ENCODE measurements at regions not wholly inside any gene's neighbourhood (a gene's known extent, or its start where the extent isn't known, plus 50 kb on each side); places are given as distances from the start of the nearest gene placed in this dataset.

DNA sequence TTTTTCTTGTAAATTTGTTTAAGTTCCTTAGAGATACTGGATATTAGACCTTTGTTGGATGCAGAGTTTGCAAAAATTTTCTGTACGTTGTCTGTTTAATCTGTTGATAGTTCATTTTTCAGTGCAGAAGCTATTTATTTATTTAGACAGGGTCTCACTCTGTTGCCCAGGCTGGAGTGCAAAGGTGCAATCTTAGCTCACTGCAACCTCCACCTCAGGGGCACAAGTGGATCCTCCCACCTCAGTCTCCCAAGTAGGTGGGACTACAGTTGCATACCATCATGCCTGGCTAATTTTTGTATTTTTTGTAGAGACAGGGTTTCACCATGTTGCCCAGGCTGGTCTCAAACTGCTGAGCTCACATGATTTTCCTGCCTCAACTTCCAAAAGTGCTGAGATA is 568.2 kb upstream of the REG3G start:
- Histone ChIP-seq H3K9me3 (ENCODE audit: low read depth, low read length, poor library complexity, severe bottlenecking) (no peaks in the 10 kb centered on the region), H3K27ac (ENCODE audit: low read depth, low read length, poor library complexity, severe bottlenecking) (no peak overlapping the region), H3K4me1 (ENCODE audit: insufficient read depth, low read length, poor library complexity, severe bottlenecking) (no peaks in the 10 kb centered on the region), H3K36me3 (ENCODE audit: insufficient read depth, low read length, poor library complexity, severe bottlenecking) (no peaks in the 10 kb centered on the region), H3K27me3 (replicated peaks; ENCODE audit: insufficient read depth, low read depth, low read length, poor library complexity) (no peaks in the 10 kb centered on the region), H3K4me3 (ENCODE audit: low read depth, low read length, poor library complexity, severe bottlenecking) (no peak overlapping the region)
- ChIA-PET CTCF (no interaction called here), POLR2A (ENCODE audit: low non-redundant PET) (interaction anchor here (0.6 kb wide), 1 partner anchor 255 kb away, joined by 3 read pairs; no protein-coding TSS in a partner anchor)
- DNase-seq (ENCODE audit: low spot score): no peak
- no TSS peak for BruUV-seq (replicated peaks)
- TF ChIP-seq, protein P1, sequence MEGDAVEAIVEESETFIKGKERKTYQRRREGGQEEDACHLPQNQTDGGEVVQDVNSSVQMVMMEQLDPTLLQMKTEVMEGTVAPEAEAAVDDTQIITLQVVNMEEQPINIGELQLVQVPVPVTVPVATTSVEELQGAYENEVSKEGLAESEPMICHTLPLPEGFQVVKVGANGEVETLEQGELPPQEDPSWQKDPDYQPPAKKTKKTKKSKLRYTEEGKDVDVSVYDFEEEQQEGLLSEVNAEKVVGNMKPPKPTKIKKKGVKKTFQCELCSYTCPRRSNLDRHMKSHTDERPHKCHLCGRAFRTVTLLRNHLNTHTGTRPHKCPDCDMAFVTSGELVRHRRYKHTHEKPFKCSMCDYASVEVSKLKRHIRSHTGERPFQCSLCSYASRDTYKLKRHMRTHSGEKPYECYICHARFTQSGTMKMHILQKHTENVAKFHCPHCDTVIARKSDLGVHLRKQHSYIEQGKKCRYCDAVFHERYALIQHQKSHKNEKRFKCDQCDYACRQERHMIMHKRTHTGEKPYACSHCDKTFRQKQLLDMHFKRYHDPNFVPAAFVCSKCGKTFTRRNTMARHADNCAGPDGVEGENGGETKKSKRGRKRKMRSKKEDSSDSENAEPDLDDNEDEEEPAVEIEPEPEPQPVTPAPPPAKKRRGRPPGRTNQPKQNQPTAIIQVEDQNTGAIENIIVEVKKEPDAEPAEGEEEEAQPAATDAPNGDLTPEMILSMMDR (conservative IDR thresholded peaks at IDR 0.05; ENCODE audit: low read depth, low read length): no peak
- no peak for TF ChIP-seq EZH2 (IDR thresholded peaks at IDR 0.05; ENCODE audit: borderline replicate concordance, low read depth, low read length, poor library complexity, severe bottlenecking)
- intact Hi-C loops (cut with micrococcal nuclease; ENCODE audit: unreplicated experiment): no loop called here

DNA sequence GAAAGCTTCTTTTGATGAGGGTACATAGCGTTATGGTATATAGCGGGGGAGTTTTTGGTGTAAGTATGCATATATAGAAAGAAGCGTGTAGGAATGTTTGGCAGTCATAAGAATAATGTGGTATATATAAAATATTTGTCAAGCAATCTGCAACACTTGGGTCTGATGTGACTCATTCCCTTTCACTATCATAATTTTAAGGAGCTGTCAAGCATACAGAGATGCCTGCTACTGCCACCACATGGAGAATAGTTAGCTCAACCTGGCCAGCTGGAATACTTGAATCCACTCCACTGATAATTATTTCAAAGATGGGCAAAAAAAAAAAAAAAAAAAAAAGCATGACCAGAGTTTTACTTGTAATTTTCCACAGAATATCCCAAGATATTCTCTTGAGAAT is 559.8 kb upstream of the REG3G start:
- CTCF ChIA-PET: no interaction called here

DNA sequence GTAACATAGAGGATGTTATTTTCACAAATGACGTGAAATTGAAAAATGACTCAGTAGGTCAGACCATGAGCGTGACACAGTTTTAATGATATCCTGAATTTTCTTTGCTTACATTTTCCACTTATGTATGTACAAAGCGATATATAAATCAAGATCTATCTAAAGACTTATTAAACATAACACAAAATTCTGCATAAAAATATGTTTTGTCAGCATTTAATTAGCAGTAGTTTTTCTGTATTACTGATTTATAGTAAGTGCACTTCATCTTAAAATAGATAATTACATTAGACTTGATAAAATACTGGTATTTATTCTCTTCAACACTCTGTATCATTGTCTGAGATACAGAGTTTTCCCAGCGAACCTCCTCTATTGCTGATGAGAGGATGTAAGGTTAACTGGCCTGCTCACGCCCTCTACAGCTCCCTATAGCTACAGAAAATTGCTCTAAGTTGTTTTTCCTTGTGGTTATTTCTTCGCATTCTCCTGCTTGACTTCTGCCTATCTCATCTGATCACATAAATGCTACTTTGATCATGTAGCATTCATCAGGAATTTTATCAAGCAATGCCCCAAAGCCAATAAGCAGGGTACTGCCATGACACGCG is 548.8 kb upstream of the REG3G start:
- no peaks in the 10 kb centered on the region for H3K9me3 ChIP-seq (ENCODE audit: low read depth, low read length, poor library complexity, severe bottlenecking)
- no peaks in the 10 kb centered on the region for H3K36me3 ChIP-seq (ENCODE audit: insufficient read depth, low read length, poor library complexity, severe bottlenecking)
- no TSS peak for BruUV-seq (replicated peaks)
- no peak for DNase-seq (ENCODE audit: low spot score)
- ChIA-PET CTCF (no interaction called here), POLR2A (ENCODE audit: low non-redundant PET) (no interaction called here)
- H3K27ac ChIP-seq (ENCODE audit: low read depth, low read length, poor library complexity, severe bottlenecking): no peak overlapping the region
- H3K27me3 ChIP-seq (replicated peaks; ENCODE audit: insufficient read depth, low read depth, low read length, poor library complexity): no peaks in the 10 kb centered on the region
- TF ChIP-seq, protein P1 (conservative IDR thresholded peaks at IDR 0.05; ENCODE audit: low read depth, low read length): no peak
- TF ChIP-seq EZH2 (IDR thresholded peaks at IDR 0.05; ENCODE audit: borderline replicate concordance, low read depth, low read length, poor library complexity, severe bottlenecking): no peak
- no peak overlapping the region for H3K4me3 ChIP-seq (ENCODE audit: low read depth, low read length, poor library complexity, severe bottlenecking)
- intact Hi-C loops (cut with micrococcal nuclease; ENCODE audit: unreplicated experiment): no loop called here
- no peaks in the 10 kb centered on the region for H3K4me1 ChIP-seq (ENCODE audit: insufficient read depth, low read length, poor library complexity, severe bottlenecking)

More for the DNA sequence above, 559.8 kb upstream of the REG3G start:
- Histone ChIP-seq H3K27ac (ENCODE audit: low read depth, low read length, poor library complexity, severe bottlenecking) (no peak overlapping the region), H3K9me3 (ENCODE audit: low read depth, low read length, poor library complexity, severe bottlenecking) (no peaks in the 10 kb centered on the region), H3K4me1 (ENCODE audit: insufficient read depth, low read length, poor library complexity, severe bottlenecking) (no peaks in the 10 kb centered on the region), H3K36me3 (ENCODE audit: insufficient read depth, low read length, poor library complexity, severe bottlenecking) (no peaks in the 10 kb centered on the region), H3K4me3 (ENCODE audit: low read depth, low read length, poor library complexity, severe bottlenecking) (no peak overlapping the region), H3K27me3 (replicated peaks; ENCODE audit: insufficient read depth, low read depth, low read length, poor library complexity) (no peaks in the 10 kb centered on the region)
- intact Hi-C loops (cut with micrococcal nuclease; ENCODE audit: unreplicated experiment): no loop called here
- BruUV-seq (replicated peaks): no TSS peak
- DNase-seq (ENCODE audit: low spot score): peak; percentile 61
- POLR2A ChIA-PET (ENCODE audit: low non-redundant PET): no interaction called here
- no peak for TF ChIP-seq EZH2 (IDR thresholded peaks at IDR 0.05; ENCODE audit: borderline replicate concordance, low read depth, low read length, poor library complexity, severe bottlenecking)
- TF ChIP-seq, protein P1 (conservative IDR thresholded peaks at IDR 0.05; ENCODE audit: low read depth, low read length): peak; percentile 34; the same call in 1 of the 2 replicates

Data from A673 (cell line).